ENCODE measurements at regions not wholly inside any gene's neighbourhood (a gene's known extent, or its start where the extent isn't known, plus 50 kb on each side); places are given as distances from the start of the nearest gene placed in this dataset.
"Not testable (repeated sequence)": the region's sequence is repeated elsewhere in the genome, so short reads cannot be mapped to it uniquely, and the experiment has no call there.

GRCh38 chrX:40222612-40223011 is 124.9 kb upstream of the BCOR start:
- not testable (repeated sequence) for DNase-seq

- DNase-seq = no peak
Measured at GRCh38 chrX:40213092-40213491, 115.3 kb upstream of the BCOR start.

- no peak for DNase-seq
Measured at GRCh38 chrX:40209951-40210617, 112.3 kb upstream of the BCOR start.

- DNase-seq = no peak
Measured at GRCh38 chrX:40207626-40208025, 109.9 kb upstream of the BCOR start.

GRCh38 chrX:40205471-40205870 is 107.7 kb upstream of the BCOR start:
- no peak for DNase-seq

- no peak for DNase-seq
Measured at GRCh38 chrX:40202456-40202855, 104.7 kb upstream of the BCOR start.

- no peak for DNase-seq
Measured at GRCh38 chrX:40201329-40201885, 103.6 kb upstream of the BCOR start.

GRCh38 chrX:40199704-40200103 is 101.9 kb upstream of the BCOR start:
- DNase-seq = no peak

- no peak for DNase-seq
Measured at GRCh38 chrX:40197071-40197470, 99.3 kb upstream of the BCOR start.

GRCh38 chrX:40195368-40195767 is 97.6 kb upstream of the BCOR start:
- no peak for DNase-seq

GRCh38 chrX:40192196-40192595 is 94.4 kb upstream of the BCOR start:
- DNase-seq = peak in 1 of 2 experiments; percentile 19

- no peak for DNase-seq
Measured at GRCh38 chrX:40189637-40190036, 91.9 kb upstream of the BCOR start.

- peak in 1 of 2 experiments; percentile 9 for DNase-seq
Measured at GRCh38 chrX:40188573-40189417, 91.0 kb upstream of the BCOR start.

- no peak for DNase-seq
Measured at GRCh38 chrX:40184968-40185367, 87.2 kb upstream of the BCOR start.

GRCh38 chrX:40182615-40183014 is 84.9 kb upstream of the BCOR start:
- DNase-seq = no peak

GRCh38 chrX:40182095-40182494 is 84.3 kb upstream of the BCOR start:
- no peak for DNase-seq

- DNase-seq = no peak
Measured at GRCh38 chrX:40179283-40179682, 81.5 kb upstream of the BCOR start.

GRCh38 chrX:40177942-40178715 is 80.4 kb upstream of the BCOR start:
- no peak for DNase-seq

GRCh38 chrX:40177489-40177888 is 79.7 kb upstream of the BCOR start:
- no peak for DNase-seq

- DNase-seq = no peak
Measured at GRCh38 chrX:40177117-40177430, 79.3 kb upstream of the BCOR start.

- no peak for DNase-seq
Measured at GRCh38 chrX:40176351-40177116, 78.8 kb upstream of the BCOR start.

- no peak for DNase-seq
Measured at GRCh38 chrX:40175511-40176350, 78.0 kb upstream of the BCOR start.
